ENCODE measurements at regions not wholly inside any gene's neighbourhood (a gene's known extent, or its start where the extent isn't known, plus 50 kb on each side); places are given as distances from the start of the nearest gene placed in this dataset.

GRCh38 chr7:115747174-115747573, 283.4 kb downstream of the TFEC start:
- no peak overlapping the region for H3K4me3 ChIP-seq (replicated peaks in 1 of 3; ENCODE audit: insufficient read depth in 1 of 3, low read depth in 1 of 3, low read length in 3 of 3)
- H2AFZ ChIP-seq (ENCODE audit: low read depth, low read length), result peak overlapping the region; percentile 59
- H3K27ac ChIP-seq (ENCODE audit: insufficient read depth, low read depth, low read length), result no peak overlapping the region
- BruUV-seq (replicated peaks), result no TSS peak
- POLR2A ChIA-PET, result no interaction called here
- dilution Hi-C loops (cut with MboI; ENCODE audit: extremely low pct_ligation_motif_present, low sequenced_read_pairs) (no loop called here), intact Hi-C loops (cut with micrococcal nuclease) (no loop called here)
- H3K9me3 ChIP-seq (replicated peaks; ENCODE audit: control insufficient read depth, insufficient read depth, low read length), result no peaks in the 10 kb centered on the region
- CTCF ChIA-PET, result interaction anchor here (0.6 to 1.3 kb wide), 3 partner anchors 104 to 1674 kb away, joined by 3 to 4 read pairs (median 3); no protein-coding TSS in a partner anchor
- TF ChIP-seq FOS (IDR thresholded peaks at IDR 0.05; ENCODE audit: borderline replicate concordance, insufficient read depth, low read length) (no peak), CTCF (IDR thresholded peaks at IDR 0.05; ENCODE audit: extremely low read depth in 1 of 2, insufficient read depth in 1 of 2, low read depth in 1 of 2, low read length in 2 of 2) (no peak), GATA2 (IDR thresholded peaks at IDR 0.05; ENCODE audit: insufficient read depth, insufficient read length, low read depth, low read length) (no peak), POLR2AphosphoS5 (IDR thresholded peaks at IDR 0.05; ENCODE audit: insufficient read depth, low read depth, low read length) (no peak), JUN (IDR thresholded peaks at IDR 0.05; ENCODE audit: borderline replicate concordance, insufficient read depth, insufficient read length, low read depth) (no peak), POLR2A (IDR thresholded peaks at IDR 0.05; ENCODE audit: low read depth, low read length) (no peak), MYC (IDR thresholded peaks at IDR 0.05; ENCODE audit: low read depth, low read length) (no peak), EZH2 (IDR thresholded peaks at IDR 0.05; ENCODE audit: borderline replicate concordance, low read depth, low read length, severe bottlenecking) (no peak)
- TF ChIP-seq, protein P1, sequence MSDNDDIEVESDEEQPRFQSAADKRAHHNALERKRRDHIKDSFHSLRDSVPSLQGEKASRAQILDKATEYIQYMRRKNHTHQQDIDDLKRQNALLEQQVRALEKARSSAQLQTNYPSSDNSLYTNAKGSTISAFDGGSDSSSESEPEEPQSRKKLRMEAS (IDR thresholded peaks at IDR 0.05; ENCODE audit: insufficient read depth, insufficient read length), result no peak
- H3K9ac ChIP-seq (replicated peaks; ENCODE audit: extremely low read depth, insufficient read depth, low read length), result no peak overlapping the region
- H3K36me3 ChIP-seq (ENCODE audit: control insufficient read depth in 2 of 2, extremely low read depth in 1 of 2, insufficient read depth in 2 of 2, low read length in 2 of 2), result no peaks in the 10 kb centered on the region
- H3K79me2 ChIP-seq (ENCODE audit: control insufficient read depth, insufficient read depth, low read length), result no peaks in the 10 kb centered on the region
- no peaks in the 10 kb centered on the region for H3K4me1 ChIP-seq (ENCODE audit: control insufficient read depth, extremely low read depth, insufficient read depth, low read length)
- FAIRE-seq, result no peak
- DNase-seq (ENCODE audit: low read depth, low spot score), result no peak
- H3K27me3 ChIP-seq (ENCODE audit: control insufficient read depth in 2 of 2, insufficient read depth in 2 of 2, low read length in 2 of 2), result no peaks in the 10 kb centered on the region
- H3K9me1 ChIP-seq (replicated peaks; ENCODE audit: control insufficient read depth, extremely low read depth, insufficient read depth, low read length), result no peaks in the 10 kb centered on the region
- no peaks in the 10 kb centered on the region for H4K20me1 ChIP-seq (replicated peaks; ENCODE audit: control insufficient read depth, extremely low read depth, insufficient read depth, low read length)
- no peak overlapping the region for H3K4me2 ChIP-seq (ENCODE audit: insufficient read depth, low read length)

Measured in endothelial cell of umbilical vein (primary cell).